ENCODE measurements at regions not wholly inside any gene's neighbourhood (a gene's known extent, or its start where the extent isn't known, plus 50 kb on each side); places are given as distances from the start of the nearest gene placed in this dataset.

DNA sequence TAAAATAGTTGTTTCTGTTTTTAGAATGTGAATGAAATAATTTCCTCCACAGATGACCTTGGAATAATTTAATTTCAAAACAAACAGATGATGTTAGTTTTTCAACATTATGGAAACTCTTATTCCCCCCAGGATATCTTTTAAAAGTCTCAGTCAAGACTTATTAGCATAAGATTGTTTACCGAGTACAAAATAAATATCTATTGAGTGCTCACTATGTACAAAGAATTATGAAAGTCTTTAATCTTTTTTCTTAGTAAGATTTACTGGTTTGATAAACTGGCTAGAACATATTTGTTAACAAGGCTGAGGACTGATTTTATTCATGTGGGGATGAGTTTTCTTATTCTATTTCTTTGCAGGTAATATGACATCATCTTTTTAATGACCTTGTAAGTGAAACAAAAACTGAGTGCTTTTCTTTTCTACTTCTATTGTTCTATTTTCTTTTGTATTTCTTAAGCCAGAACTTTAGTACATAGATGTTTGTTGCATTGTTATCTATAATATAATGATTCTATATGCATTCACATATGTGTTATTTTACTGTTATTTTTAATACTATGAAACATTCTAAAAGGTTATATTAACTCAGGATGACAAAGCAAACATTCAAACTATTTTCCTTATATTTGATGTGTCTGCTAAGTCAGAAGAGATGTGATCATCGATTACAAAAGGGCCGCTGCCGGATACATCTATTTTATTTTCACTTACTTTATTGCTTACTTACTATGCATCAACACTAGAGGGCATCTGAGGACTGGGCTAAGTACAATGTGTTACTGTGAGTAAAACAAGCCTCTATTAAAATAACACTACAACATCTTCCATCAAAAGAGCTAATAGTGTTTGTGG is 111.0 kb upstream of the ARHGAP42 start:
- TF ChIP-seq, protein P1, sequence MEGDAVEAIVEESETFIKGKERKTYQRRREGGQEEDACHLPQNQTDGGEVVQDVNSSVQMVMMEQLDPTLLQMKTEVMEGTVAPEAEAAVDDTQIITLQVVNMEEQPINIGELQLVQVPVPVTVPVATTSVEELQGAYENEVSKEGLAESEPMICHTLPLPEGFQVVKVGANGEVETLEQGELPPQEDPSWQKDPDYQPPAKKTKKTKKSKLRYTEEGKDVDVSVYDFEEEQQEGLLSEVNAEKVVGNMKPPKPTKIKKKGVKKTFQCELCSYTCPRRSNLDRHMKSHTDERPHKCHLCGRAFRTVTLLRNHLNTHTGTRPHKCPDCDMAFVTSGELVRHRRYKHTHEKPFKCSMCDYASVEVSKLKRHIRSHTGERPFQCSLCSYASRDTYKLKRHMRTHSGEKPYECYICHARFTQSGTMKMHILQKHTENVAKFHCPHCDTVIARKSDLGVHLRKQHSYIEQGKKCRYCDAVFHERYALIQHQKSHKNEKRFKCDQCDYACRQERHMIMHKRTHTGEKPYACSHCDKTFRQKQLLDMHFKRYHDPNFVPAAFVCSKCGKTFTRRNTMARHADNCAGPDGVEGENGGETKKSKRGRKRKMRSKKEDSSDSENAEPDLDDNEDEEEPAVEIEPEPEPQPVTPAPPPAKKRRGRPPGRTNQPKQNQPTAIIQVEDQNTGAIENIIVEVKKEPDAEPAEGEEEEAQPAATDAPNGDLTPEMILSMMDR (conservative IDR thresholded peaks at IDR 0.05; ENCODE audit: low read length), result peak; percentile 78
- no peak for TF ChIP-seq EZH2phosphoT487 (IDR thresholded peaks at IDR 0.05; ENCODE audit: borderline replicate concordance)
